Transverse colon (tissue), 4 donors: ENCODE measurements at regions not wholly inside any gene's neighbourhood (a gene's known extent, or its start where the extent isn't known, plus 50 kb on each side); places are given as distances from the start of the nearest gene placed in this dataset.

ENCODE experiments used
- CTCF ChIP-seq, 5 experiments: fragments of 200-600 bp in 3 of 5; fragments of 450-650 bp in 2 of 5; sonication (generic) in 3 of 5; IDR thresholded peaks; 1 replicate in 2 of 5; 2 replicates in 3 of 5; pipeline ENCODE4 v1.5.1; 2016 to 2017; ENCODE audit warnings: antibody characterized with exemption in 5 of 5, inconsistent platforms in 3 of 5, mild to moderate bottlenecking in 2 of 5, moderate library complexity in 1 of 5
- EP300 ChIP-seq: sonication (generic); formaldehyde crosslinking; IDR thresholded peaks from one replicate; pipeline ENCODE4 v1.6.1; 2017; ENCODE audit warnings: antibody characterized with exemption, low read depth
- POLR2A ChIP-seq: fragments of 450-650 bp; IDR thresholded peaks from one replicate; pipeline ENCODE4 v1.6.1; 2016; ENCODE audit warnings: antibody characterized with exemption, mild to moderate bottlenecking, moderate library complexity
- POLR2AphosphoS5 ChIP-seq, 3 donors: sonication (generic); formaldehyde crosslinking; IDR thresholded peaks; one replicate each; pipeline ENCODE4 v1.6.1; 2016; ENCODE audit warnings: antibody characterized with exemption in 3 of 3

DNA sequence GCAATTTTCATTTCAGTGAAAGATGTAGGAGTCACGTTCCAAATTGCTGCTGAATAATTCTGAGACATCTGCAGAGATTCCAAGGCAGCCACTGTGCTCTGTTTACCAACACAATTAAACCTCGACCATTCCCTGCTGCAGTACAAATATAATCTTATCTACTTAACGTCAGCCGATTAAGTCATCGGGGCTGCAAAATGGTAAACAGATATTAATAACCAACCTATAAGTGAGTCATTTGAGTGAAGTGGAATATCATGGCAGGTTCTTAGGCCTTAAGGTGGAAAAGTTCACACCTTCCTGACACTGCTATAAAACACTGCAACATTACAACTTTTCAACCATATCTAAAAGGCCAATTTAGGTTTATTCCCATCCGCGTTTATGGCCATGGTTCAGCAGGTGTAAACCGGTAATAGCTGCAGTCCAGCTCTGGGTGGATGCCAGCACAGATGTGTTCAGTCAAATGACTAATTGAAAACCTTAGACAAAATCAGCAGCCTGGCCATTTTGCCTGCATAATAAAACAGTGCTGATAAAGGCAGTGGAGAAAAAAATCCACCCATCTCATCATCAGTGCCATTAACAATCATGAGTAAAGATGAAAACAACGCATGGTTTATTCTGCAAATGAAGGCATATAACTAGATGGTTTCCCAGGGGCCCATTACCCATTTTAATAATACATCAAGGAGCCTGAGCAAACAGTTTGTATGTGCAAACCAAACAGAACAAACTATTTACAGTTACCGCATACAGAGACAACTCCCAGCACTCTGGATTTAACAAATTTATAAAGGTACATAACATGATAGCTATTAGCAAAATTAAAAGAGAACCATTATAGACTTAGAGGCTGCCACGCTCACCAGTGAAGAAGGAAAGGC is 202.9 kb upstream of the IRX3 start:
- no peak for TF ChIP-seq CTCF (IDR thresholded peaks at IDR 0.05)
- TF ChIP-seq POLR2A: no peak
- TF ChIP-seq POLR2AphosphoS5 (IDR thresholded peaks at IDR 0.05): peak in 1 of 3 donors; percentile 23
- no peak for TF ChIP-seq EP300
